Body of pancreas (tissue), 4 donors: ENCODE measurements at regions not wholly inside any gene's neighbourhood (a gene's known extent, or its start where the extent isn't known, plus 50 kb on each side); places are given as distances from the start of the nearest gene placed in this dataset.

Source experiments
- POLR2A ChIP-seq, 3 donors: fragments of 450-650 bp; IDR thresholded peaks; one replicate each; pipeline ENCODE4 v1.6.1; 2016; ENCODE audit warnings: antibody characterized with exemption in 3 of 3, mild to moderate bottlenecking in 2 of 3
- TF ChIP-seq, protein P1 (sequence below), 7 experiments: fragments of 450-650 bp in 4 of 7; fragments of 200-600 bp in 3 of 7; sonication (generic) in 3 of 7; IDR thresholded peaks; one replicate each; pipeline ENCODE4 v1.5.1; 2016 to 2019; ENCODE audit warnings: antibody characterized with exemption in 7 of 7

DNA sequence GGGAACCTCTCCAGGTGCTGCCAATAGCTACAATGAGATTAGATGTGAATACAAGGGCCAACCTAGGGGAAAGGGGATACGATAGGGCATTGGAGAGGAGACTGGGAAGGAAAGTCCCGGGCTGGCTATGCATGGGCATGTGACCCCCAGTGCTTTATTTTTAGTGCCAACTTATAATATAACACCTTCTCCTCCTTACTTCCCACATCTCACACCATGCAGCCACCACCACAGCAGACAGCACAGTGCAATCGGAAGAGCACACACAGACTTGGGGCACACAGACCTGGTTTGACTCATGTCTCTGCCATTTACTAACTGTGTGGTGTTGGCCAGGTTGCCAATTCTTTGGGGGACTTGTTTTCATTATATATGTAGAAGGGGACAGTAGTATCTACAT lies 85.4 kb downstream of the TOMM20 start:
- no peak for TF ChIP-seq POLR2A (IDR thresholded peaks at IDR 0.05)
- TF ChIP-seq, protein P1, sequence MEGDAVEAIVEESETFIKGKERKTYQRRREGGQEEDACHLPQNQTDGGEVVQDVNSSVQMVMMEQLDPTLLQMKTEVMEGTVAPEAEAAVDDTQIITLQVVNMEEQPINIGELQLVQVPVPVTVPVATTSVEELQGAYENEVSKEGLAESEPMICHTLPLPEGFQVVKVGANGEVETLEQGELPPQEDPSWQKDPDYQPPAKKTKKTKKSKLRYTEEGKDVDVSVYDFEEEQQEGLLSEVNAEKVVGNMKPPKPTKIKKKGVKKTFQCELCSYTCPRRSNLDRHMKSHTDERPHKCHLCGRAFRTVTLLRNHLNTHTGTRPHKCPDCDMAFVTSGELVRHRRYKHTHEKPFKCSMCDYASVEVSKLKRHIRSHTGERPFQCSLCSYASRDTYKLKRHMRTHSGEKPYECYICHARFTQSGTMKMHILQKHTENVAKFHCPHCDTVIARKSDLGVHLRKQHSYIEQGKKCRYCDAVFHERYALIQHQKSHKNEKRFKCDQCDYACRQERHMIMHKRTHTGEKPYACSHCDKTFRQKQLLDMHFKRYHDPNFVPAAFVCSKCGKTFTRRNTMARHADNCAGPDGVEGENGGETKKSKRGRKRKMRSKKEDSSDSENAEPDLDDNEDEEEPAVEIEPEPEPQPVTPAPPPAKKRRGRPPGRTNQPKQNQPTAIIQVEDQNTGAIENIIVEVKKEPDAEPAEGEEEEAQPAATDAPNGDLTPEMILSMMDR (IDR thresholded peaks at IDR 0.05): no peak
